Liver (tissue), 8 donors: ENCODE measurements at regions not wholly inside any gene's neighbourhood (a gene's known extent, or its start where the extent isn't known, plus 50 kb on each side); places are given as distances from the start of the nearest gene placed in this dataset.

Experiments
- DNase-seq: peaks from one replicate; pipeline ENCODE4 v3.0.0-alpha.2; 2017; ENCODE audit warnings: low spot score
- H3K27ac ChIP-seq, 2 donors: one replicate each; pipeline ENCODE4 v1.7.0; 2013; ENCODE audit warnings: inconsistent platforms in 2 of 2, low read length in 2 of 2, control low read depth in 1 of 2, low read depth in 1 of 2, mild to moderate bottlenecking in 1 of 2
- H3K27me3 ChIP-seq, 4 donors: one replicate each; pipeline versions ENCODE4 v1.6.1 to v1.7.0; 2013; ENCODE audit warnings: low read length in 3 of 4, inconsistent platforms in 1 of 4, mild to moderate bottlenecking in 1 of 4, moderate library complexity in 1 of 4; ENCODE audit not compliant: control insufficient read depth in 4 of 4, insufficient read depth in 4 of 4
- H3K36me3 ChIP-seq, 4 donors: one replicate each; pipeline versions ENCODE4 v1.6.1 to v1.7.0; 2013; ENCODE audit warnings: low read length in 3 of 4, mild to moderate bottlenecking in 3 of 4, low read depth in 1 of 4, moderate library complexity in 1 of 4; ENCODE audit not compliant: control insufficient read depth in 4 of 4, insufficient read depth in 3 of 4
- H3K4me1 ChIP-seq, 4 donors: one replicate each; pipeline versions ENCODE4 v1.6.1 to v1.7.0; 2013; ENCODE audit warnings: low read length in 3 of 4, mild to moderate bottlenecking in 3 of 4, moderate library complexity in 1 of 4; ENCODE audit not compliant: control insufficient read depth in 4 of 4, insufficient read depth in 4 of 4
- H3K4me3 ChIP-seq, 3 donors: one replicate each; pipeline versions ENCODE4 v1.6.1 to v1.7.0; 2013; ENCODE audit warnings: low read length in 3 of 3, control low read depth in 1 of 3, low read depth in 1 of 3, mild to moderate bottlenecking in 1 of 3
- H3K9ac ChIP-seq, 2 donors: one replicate each; pipeline ENCODE4 v1.7.0; 2013; ENCODE audit warnings: low read length in 2 of 2, mild to moderate bottlenecking in 2 of 2, moderate library complexity in 2 of 2, control low read depth in 1 of 2, low read depth in 1 of 2
- H3K9me3 ChIP-seq, 4 donors: one replicate each; pipeline versions ENCODE4 v1.6.1 to v1.7.0; 2013; ENCODE audit warnings: low read length in 3 of 4; ENCODE audit not compliant: control insufficient read depth in 4 of 4
- ATF3 ChIP-seq: IDR thresholded peaks from 2 replicates; pipeline ENCODE4 v1.6.1; 2016; ENCODE audit warnings: antibody characterized with exemption
- EGR1 ChIP-seq, 2 donors: IDR thresholded peaks; 2 replicates each; pipeline ENCODE4 v1.6.1; 2016 to 2018; ENCODE audit warnings: antibody characterized with exemption in 2 of 2, low read depth in 2 of 2
- FOXA1 ChIP-seq: IDR thresholded peaks from 2 replicates; pipeline ENCODE4 v1.6.1; 2016; ENCODE audit warnings: antibody characterized with exemption
- FOXA2 ChIP-seq: IDR thresholded peaks from 2 replicates; pipeline ENCODE4 v1.6.1; 2016; ENCODE audit warnings: antibody characterized with exemption
- GABPA ChIP-seq, 2 donors: IDR thresholded peaks in 1 of 2; conservative IDR thresholded peaks in 1 of 2; 2 replicates each; pipeline ENCODE4 v1.6.1; 2016; ENCODE audit warnings: antibody characterized with exemption in 2 of 2, mild to moderate bottlenecking in 1 of 2, moderate library complexity in 1 of 2
- HNF4A ChIP-seq, 2 donors: conservative IDR thresholded peaks; 2 replicates each; pipeline ENCODE4 v1.6.1; 2016; ENCODE audit warnings: antibody characterized with exemption in 2 of 2, mild to moderate bottlenecking in 2 of 2
- HNF4G ChIP-seq: IDR thresholded peaks from 2 replicates; pipeline ENCODE4 v1.6.1; 2016; ENCODE audit warnings: antibody characterized with exemption
- JUND ChIP-seq, 2 donors: IDR thresholded peaks; 2 replicates each; pipeline ENCODE4 v1.6.1; 2016; ENCODE audit warnings: antibody characterized with exemption in 2 of 2
- NR2F2 ChIP-seq: IDR thresholded peaks from 2 replicates; pipeline ENCODE4 v1.6.1; 2016; ENCODE audit warnings: antibody characterized with exemption
- RAD21 ChIP-seq, 2 donors: IDR thresholded peaks; 2 replicates each; pipeline ENCODE4 v1.6.1; 2016; ENCODE audit warnings: antibody characterized with exemption in 2 of 2, mild to moderate bottlenecking in 2 of 2
- RXRA ChIP-seq, 2 donors: IDR thresholded peaks; 2 replicates each; pipeline ENCODE4 v1.6.1; 2017 to 2018; ENCODE audit warnings: antibody characterized with exemption in 2 of 2, mild to moderate bottlenecking in 1 of 2
- SP1 ChIP-seq: IDR thresholded peaks from 2 replicates; pipeline ENCODE4 v1.6.1; 2018; ENCODE audit warnings: antibody characterized with exemption, mild to moderate bottlenecking
- TAF1 ChIP-seq: conservative IDR thresholded peaks from 2 replicates; pipeline ENCODE4 v1.6.1; 2016; ENCODE audit warnings: antibody characterized with exemption, mild to moderate bottlenecking
- YY1 ChIP-seq: IDR thresholded peaks from 2 replicates; pipeline ENCODE4 v1.6.1; 2016; ENCODE audit warnings: antibody characterized with exemption, mild to moderate bottlenecking
- WGBS: extraction: QIAGEN DNeasy Blood & Tissue Kit; methylation state at CpG from one replicate; pipeline ENCODE4 v1.1.7; 2013; 5-methylcytosine and 5-hydroxymethylcytosine counted together
- TF ChIP-seq, protein P1 (sequence below): IDR thresholded peaks from 2 replicates; pipeline ENCODE4 v1.6.1; 2016; ENCODE audit warnings: antibody characterized with exemption, mild to moderate bottlenecking
- TF ChIP-seq, protein P2 (sequence below): IDR thresholded peaks from 2 replicates; pipeline ENCODE4 v1.6.1; 2016; ENCODE audit warnings: antibody characterized with exemption
- TF ChIP-seq, protein P3 (sequence below): fragments of 150-350 bp; IDR thresholded peaks from 2 replicates; pipeline ENCODE4 v1.5.1; 2017; ENCODE audit warnings: improper control_type of control experiment, low read depth, low read length; ENCODE audit not compliant: missing input control
- TF ChIP-seq, protein P4 (sequence below): IDR thresholded peaks from 2 replicates; pipeline ENCODE4 v1.6.1; 2016; ENCODE audit warnings: antibody characterized with exemption
- donor health status: healthy.
- donor health status: healthy.
- donor health status: healthy.
- donor health status: healthy.
- donor health status: healthy.

- H3K4me3 ChIP-seq, result no peak overlapping the region
- 93% methylated on average over 7 of the region's 7 CpGs for WGBS
- no peaks in the 10 kb centered on the region for H3K36me3 ChIP-seq
- no peaks in the 10 kb centered on the region for H3K9me3 ChIP-seq
- TF ChIP-seq NR2F2, result no peak
- TF ChIP-seq, protein P1, sequence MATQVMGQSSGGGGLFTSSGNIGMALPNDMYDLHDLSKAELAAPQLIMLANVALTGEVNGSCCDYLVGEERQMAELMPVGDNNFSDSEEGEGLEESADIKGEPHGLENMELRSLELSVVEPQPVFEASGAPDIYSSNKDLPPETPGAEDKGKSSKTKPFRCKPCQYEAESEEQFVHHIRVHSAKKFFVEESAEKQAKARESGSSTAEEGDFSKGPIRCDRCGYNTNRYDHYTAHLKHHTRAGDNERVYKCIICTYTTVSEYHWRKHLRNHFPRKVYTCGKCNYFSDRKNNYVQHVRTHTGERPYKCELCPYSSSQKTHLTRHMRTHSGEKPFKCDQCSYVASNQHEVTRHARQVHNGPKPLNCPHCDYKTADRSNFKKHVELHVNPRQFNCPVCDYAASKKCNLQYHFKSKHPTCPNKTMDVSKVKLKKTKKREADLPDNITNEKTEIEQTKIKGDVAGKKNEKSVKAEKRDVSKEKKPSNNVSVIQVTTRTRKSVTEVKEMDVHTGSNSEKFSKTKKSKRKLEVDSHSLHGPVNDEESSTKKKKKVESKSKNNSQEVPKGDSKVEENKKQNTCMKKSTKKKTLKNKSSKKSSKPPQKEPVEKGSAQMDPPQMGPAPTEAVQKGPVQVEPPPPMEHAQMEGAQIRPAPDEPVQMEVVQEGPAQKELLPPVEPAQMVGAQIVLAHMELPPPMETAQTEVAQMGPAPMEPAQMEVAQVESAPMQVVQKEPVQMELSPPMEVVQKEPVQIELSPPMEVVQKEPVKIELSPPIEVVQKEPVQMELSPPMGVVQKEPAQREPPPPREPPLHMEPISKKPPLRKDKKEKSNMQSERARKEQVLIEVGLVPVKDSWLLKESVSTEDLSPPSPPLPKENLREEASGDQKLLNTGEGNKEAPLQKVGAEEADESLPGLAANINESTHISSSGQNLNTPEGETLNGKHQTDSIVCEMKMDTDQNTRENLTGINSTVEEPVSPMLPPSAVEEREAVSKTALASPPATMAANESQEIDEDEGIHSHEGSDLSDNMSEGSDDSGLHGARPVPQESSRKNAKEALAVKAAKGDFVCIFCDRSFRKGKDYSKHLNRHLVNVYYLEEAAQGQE, result no peak
- no peak for TF ChIP-seq YY1
- no peak for TF ChIP-seq GABPA (IDR thresholded peaks at IDR 0.05 in 1 of 2, conservative IDR thresholded peaks at IDR 0.05 in 1 of 2)
- TF ChIP-seq FOXA2, result no peak
- no peak for TF ChIP-seq RXRA (IDR thresholded peaks at IDR 0.05)
- TF ChIP-seq RAD21 (IDR thresholded peaks at IDR 0.05), result no peak
- TF ChIP-seq FOXA1, result no peak
- no peak for TF ChIP-seq EGR1 (IDR thresholded peaks at IDR 0.05; ENCODE audit: low read depth in 2 of 2)
- TF ChIP-seq, protein P2, sequence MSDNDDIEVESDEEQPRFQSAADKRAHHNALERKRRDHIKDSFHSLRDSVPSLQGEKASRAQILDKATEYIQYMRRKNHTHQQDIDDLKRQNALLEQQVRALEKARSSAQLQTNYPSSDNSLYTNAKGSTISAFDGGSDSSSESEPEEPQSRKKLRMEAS, result no peak
- no peak for TF ChIP-seq SP1
- TF ChIP-seq ATF3, result no peak
- no peak for TF ChIP-seq TAF1
- TF ChIP-seq JUND (IDR thresholded peaks at IDR 0.05), result no peak
- no peak for TF ChIP-seq HNF4A (conservative IDR thresholded peaks at IDR 0.05)
- TF ChIP-seq, protein P3, sequence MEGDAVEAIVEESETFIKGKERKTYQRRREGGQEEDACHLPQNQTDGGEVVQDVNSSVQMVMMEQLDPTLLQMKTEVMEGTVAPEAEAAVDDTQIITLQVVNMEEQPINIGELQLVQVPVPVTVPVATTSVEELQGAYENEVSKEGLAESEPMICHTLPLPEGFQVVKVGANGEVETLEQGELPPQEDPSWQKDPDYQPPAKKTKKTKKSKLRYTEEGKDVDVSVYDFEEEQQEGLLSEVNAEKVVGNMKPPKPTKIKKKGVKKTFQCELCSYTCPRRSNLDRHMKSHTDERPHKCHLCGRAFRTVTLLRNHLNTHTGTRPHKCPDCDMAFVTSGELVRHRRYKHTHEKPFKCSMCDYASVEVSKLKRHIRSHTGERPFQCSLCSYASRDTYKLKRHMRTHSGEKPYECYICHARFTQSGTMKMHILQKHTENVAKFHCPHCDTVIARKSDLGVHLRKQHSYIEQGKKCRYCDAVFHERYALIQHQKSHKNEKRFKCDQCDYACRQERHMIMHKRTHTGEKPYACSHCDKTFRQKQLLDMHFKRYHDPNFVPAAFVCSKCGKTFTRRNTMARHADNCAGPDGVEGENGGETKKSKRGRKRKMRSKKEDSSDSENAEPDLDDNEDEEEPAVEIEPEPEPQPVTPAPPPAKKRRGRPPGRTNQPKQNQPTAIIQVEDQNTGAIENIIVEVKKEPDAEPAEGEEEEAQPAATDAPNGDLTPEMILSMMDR, result no peak
- no peak for TF ChIP-seq HNF4G
- TF ChIP-seq, protein P4, sequence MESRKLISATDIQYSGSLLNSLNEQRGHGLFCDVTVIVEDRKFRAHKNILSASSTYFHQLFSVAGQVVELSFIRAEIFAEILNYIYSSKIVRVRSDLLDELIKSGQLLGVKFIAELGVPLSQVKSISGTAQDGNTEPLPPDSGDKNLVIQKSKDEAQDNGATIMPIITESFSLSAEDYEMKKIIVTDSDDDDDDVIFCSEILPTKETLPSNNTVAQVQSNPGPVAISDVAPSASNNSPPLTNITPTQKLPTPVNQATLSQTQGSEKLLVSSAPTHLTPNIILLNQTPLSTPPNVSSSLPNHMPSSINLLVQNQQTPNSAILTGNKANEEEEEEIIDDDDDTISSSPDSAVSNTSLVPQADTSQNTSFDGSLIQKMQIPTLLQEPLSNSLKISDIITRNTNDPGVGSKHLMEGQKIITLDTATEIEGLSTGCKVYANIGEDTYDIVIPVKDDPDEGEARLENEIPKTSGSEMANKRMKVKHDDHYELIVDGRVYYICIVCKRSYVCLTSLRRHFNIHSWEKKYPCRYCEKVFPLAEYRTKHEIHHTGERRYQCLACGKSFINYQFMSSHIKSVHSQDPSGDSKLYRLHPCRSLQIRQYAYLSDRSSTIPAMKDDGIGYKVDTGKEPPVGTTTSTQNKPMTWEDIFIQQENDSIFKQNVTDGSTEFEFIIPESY, result no peak
- H3K27ac ChIP-seq, result no peak overlapping the region
- DNase-seq, result no peak
- peaks cover 0 to 4% (median 0%) of the 10 kb centered on the region in 4 donors for H3K27me3 ChIP-seq
- H3K4me1 ChIP-seq, result no peaks in the 10 kb centered on the region
- H3K9ac ChIP-seq, result no peak overlapping the region
Observed at GRCh38 chr15:26048669-26049068, 185.5 kb upstream of the ATP10A start.

DNA sequence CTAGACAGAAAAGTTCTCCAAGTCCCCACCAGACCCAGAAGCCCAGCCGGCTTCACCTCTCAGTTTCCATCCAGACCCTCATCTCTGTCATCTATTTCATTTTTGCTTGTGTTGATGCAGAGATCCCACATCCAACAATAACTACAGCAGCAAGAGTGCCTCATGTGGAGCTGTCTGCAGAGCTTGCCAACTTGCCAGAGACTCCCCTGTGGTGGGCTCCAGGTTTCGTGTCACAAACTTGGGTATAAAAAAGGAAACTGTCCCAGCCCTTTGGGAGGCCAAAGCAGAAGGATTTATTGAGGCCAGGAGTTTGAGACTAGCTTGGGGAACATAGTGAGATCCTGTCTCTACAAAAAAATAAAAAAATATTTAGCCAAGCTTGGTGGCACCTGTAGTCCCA is 182.4 kb upstream of the ATP10A start:
- Histone ChIP-seq H3K9ac (no peak overlapping the region), H3K36me3 (no peaks in the 10 kb centered on the region), H3K4me1 (no peaks in the 10 kb centered on the region), H3K9me3 (no peaks in the 10 kb centered on the region), H3K27ac (no peak overlapping the region), H3K27me3 (peaks cover 0 to 4% (median 0%) of the 10 kb centered on the region in 4 donors), H3K4me3 (no peak overlapping the region)
- WGBS, result 83% methylated on average over 2 of the region's 2 CpGs
- DNase-seq, result no peak
- no peak for TF ChIP-seq ATF3
- TF ChIP-seq HNF4G, result no peak
- TF ChIP-seq YY1, result no peak
- no peak for TF ChIP-seq TAF1
- no peak for TF ChIP-seq RXRA (IDR thresholded peaks at IDR 0.05)
- no peak for TF ChIP-seq GABPA (IDR thresholded peaks at IDR 0.05 in 1 of 2, conservative IDR thresholded peaks at IDR 0.05 in 1 of 2)
- TF ChIP-seq, protein P1, result no peak
- TF ChIP-seq RAD21 (IDR thresholded peaks at IDR 0.05), result no peak
- no peak for TF ChIP-seq JUND (IDR thresholded peaks at IDR 0.05)
- no peak for TF ChIP-seq FOXA2
- TF ChIP-seq EGR1 (IDR thresholded peaks at IDR 0.05; ENCODE audit: low read depth in 2 of 2), result no peak
- TF ChIP-seq, protein P2, result no peak
